WTC11 (cell line): ENCODE measurements at regions not wholly inside any gene's neighbourhood (a gene's known extent, or its start where the extent isn't known, plus 50 kb on each side); places are given as distances from the start of the nearest gene placed in this dataset.

Source experiments
- ATAC-seq: fragments of 200-7000 bp; cut with Tn5 transposase; 2 replicates; pipeline ENCODE4 v1.10.0; 2021; ENCODE audit warnings: mild to moderate bottlenecking, moderate library complexity
- CTCF ChIA-PET: fragments of 300-600 bp; sonication (Branson Sonifier 250); formaldehyde crosslinking; loops from one replicate; lab custom pipeline; 2021; ENCODE audit warnings: antibody characterized with exemption; lab: Charles Lee
- POLR2A ChIA-PET: fragments of 350-600 bp; sonication (Branson Sonifier 250); formaldehyde crosslinking; loops from one replicate; lab custom pipeline; 2021; ENCODE audit warnings: antibody characterized with exemption; lab: Charles Lee
- DNase-seq: peaks from one replicate; pipeline ENCODE4 v3.0.0; 2021; ENCODE audit warnings: low spot score
- H3K27ac Mint-ChIP-seq: 2 replicates; pipeline ENCODE4 v1.8.0; 2021; ENCODE audit warnings: mixed read lengths
- H3K27me3 Mint-ChIP-seq: 2 replicates; pipeline ENCODE4 v1.8.0; 2021; ENCODE audit warnings: low read depth, mild to moderate bottlenecking, moderate library complexity, mixed read lengths
- H3K36me3 Mint-ChIP-seq: 2 replicates; pipeline ENCODE4 v1.8.0; 2021; ENCODE audit warnings: mixed read lengths
- H3K4me1 Mint-ChIP-seq: 2 replicates; pipeline ENCODE4 v1.8.0; 2022; ENCODE audit warnings: mixed read lengths
- H3K4me3 Mint-ChIP-seq: 2 replicates; pipeline ENCODE4 v1.8.0; 2021; ENCODE audit warnings: mild to moderate bottlenecking, moderate library complexity, mixed read lengths
- H3K9me3 Mint-ChIP-seq: 2 replicates; pipeline ENCODE4 v1.8.0; 2021; ENCODE audit warnings: mixed read lengths
- CREM ChIP-seq: sonication (generic); formaldehyde crosslinking; IDR thresholded peaks from 2 replicates; pipeline ENCODE4 v1.8.1; 2022; ENCODE audit warnings: mild to moderate bottlenecking, missing genetic modification reagents, moderate library complexity
- ELF4 ChIP-seq: sonication (generic); formaldehyde crosslinking; IDR thresholded peaks from 2 replicates; pipeline ENCODE4 v1.8.1; 2022; ENCODE audit warnings: low read depth, mild to moderate bottlenecking, moderate library complexity, missing genetic modification reagents
- FOXK1 ChIP-seq: sonication (generic); formaldehyde crosslinking; IDR thresholded peaks from 2 replicates; pipeline ENCODE4 v1.8.0; 2022; ENCODE audit warnings: mild to moderate bottlenecking, moderate library complexity, missing genetic modification reagents
- FOXP1 ChIP-seq: sonication (generic); formaldehyde crosslinking; IDR thresholded peaks from 2 replicates; pipeline ENCODE4 v1.8.0; 2022; ENCODE audit warnings: missing genetic modification reagents, mild to moderate bottlenecking, moderate library complexity, borderline replicate concordance
- FOXP4 ChIP-seq: sonication (generic); formaldehyde crosslinking; IDR thresholded peaks from 2 replicates; pipeline ENCODE4 v1.8.0; 2022; ENCODE audit warnings: mild to moderate bottlenecking, missing genetic modification reagents
- IRF1 ChIP-seq: sonication (generic); formaldehyde crosslinking; IDR thresholded peaks from 2 replicates; pipeline ENCODE4 v1.8.0; 2023; ENCODE audit warnings: missing genetic modification reagents
- KAT7 ChIP-seq: sonication (generic); formaldehyde crosslinking; IDR thresholded peaks from 2 replicates; pipeline ENCODE4 v1.8.1; 2023; ENCODE audit warnings: missing genetic modification reagents, mild to moderate bottlenecking, borderline replicate concordance
- MXD4 ChIP-seq: fragments of 250-450 bp; sonication (Bioruptor Pico); IDR thresholded peaks from 2 replicates; pipeline ENCODE4 v1.8.0; 2021; ENCODE audit warnings: mild to moderate bottlenecking, moderate library complexity, borderline replicate concordance
- NR2C2 ChIP-seq: sonication (generic); formaldehyde crosslinking; IDR thresholded peaks from 2 replicates; pipeline ENCODE4 v1.8.0; 2022; ENCODE audit warnings: mild to moderate bottlenecking, missing genetic modification reagents
- PRDM15 ChIP-seq: sonication (generic); formaldehyde crosslinking; IDR thresholded peaks from 2 replicates; pipeline ENCODE4 v1.8.0; 2022; ENCODE audit warnings: missing genetic modification reagents
- SP1 ChIP-seq: sonication (generic); formaldehyde crosslinking; conservative IDR thresholded peaks from 2 replicates; pipeline ENCODE4 v1.8.1; 2022; ENCODE audit warnings: missing genetic modification reagents
- TP53 ChIP-seq: sonication (generic); formaldehyde crosslinking; IDR thresholded peaks from 2 replicates; pipeline ENCODE4 v1.8.1; 2023; ENCODE audit warnings: mild to moderate bottlenecking, missing genetic modification reagents
- ZNF138 ChIP-seq: sonication (generic); formaldehyde crosslinking; conservative IDR thresholded peaks from 2 replicates; pipeline ENCODE4 v1.8.1; 2022; ENCODE audit warnings: mild to moderate bottlenecking, moderate library complexity, missing genetic modification reagents
- ZNF317 ChIP-seq: sonication (generic); formaldehyde crosslinking; IDR thresholded peaks from 2 replicates; pipeline ENCODE4 v1.8.1; 2023; ENCODE audit warnings: low read depth, mild to moderate bottlenecking, moderate library complexity, missing genetic modification reagents, borderline replicate concordance
- ZNF396 ChIP-seq: fragments of 250-450 bp; sonication (Bioruptor Pico); IDR thresholded peaks from 2 replicates; pipeline ENCODE4 v1.8.0; 2021; ENCODE audit warnings: mild to moderate bottlenecking, moderate library complexity, borderline replicate concordance
- ZNF671 ChIP-seq: fragments of 250-450 bp; sonication (Bioruptor Pico); IDR thresholded peaks from 2 replicates; pipeline ENCODE4 v1.8.0; 2021; ENCODE audit warnings: mild to moderate bottlenecking
- TF ChIP-seq, protein P1 (sequence below): sonication (generic); formaldehyde crosslinking; IDR thresholded peaks from 2 replicates; pipeline ENCODE4 v1.8.0; 2022; ENCODE audit warnings: mild to moderate bottlenecking, missing genetic modification reagents
- TF ChIP-seq, protein P2 (sequence below): sonication (generic); formaldehyde crosslinking; conservative IDR thresholded peaks from 2 replicates; pipeline ENCODE4 v1.8.1; 2023; ENCODE audit warnings: mild to moderate bottlenecking, low read depth, missing genetic modification reagents, moderate library complexity

GRCh38 chr7:36071605-36072004 lies 81.4 kb upstream of the EEPD1 start:
- Mint-ChIP-seq H3K27me3 (no peaks in the 10 kb centered on the region; the same call in 1 of the 2 replicates), H3K36me3 (no peaks in the 10 kb centered on the region)
- TF ChIP-seq SP1 (CRISPR knock-in tag), result no peak
- TF ChIP-seq IRF1 (CRISPR knock-in tag), result no peak
- TF ChIP-seq TP53 (CRISPR knock-in tag), result no peak
- no peak for TF ChIP-seq CREM
- no peak for TF ChIP-seq FOXP1
- TF ChIP-seq ZNF138 (CRISPR knock-in tag), result no peak
- TF ChIP-seq, protein P1, sequence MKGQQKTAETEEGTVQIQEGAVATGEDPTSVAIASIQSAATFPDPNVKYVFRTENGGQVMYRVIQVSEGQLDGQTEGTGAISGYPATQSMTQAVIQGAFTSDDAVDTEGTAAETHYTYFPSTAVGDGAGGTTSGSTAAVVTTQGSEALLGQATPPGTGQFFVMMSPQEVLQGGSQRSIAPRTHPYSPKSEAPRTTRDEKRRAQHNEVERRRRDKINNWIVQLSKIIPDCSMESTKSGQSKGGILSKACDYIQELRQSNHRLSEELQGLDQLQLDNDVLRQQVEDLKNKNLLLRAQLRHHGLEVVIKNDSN, result no peak
- no peak for TF ChIP-seq KAT7 (CRISPR knock-in tag)
- TF ChIP-seq NR2C2 (CRISPR knock-in tag), result no peak
- no peak for TF ChIP-seq PRDM15 (CRISPR knock-in tag)
- no peak for TF ChIP-seq ZNF317 (CRISPR knock-in tag)
- TF ChIP-seq, protein P2, sequence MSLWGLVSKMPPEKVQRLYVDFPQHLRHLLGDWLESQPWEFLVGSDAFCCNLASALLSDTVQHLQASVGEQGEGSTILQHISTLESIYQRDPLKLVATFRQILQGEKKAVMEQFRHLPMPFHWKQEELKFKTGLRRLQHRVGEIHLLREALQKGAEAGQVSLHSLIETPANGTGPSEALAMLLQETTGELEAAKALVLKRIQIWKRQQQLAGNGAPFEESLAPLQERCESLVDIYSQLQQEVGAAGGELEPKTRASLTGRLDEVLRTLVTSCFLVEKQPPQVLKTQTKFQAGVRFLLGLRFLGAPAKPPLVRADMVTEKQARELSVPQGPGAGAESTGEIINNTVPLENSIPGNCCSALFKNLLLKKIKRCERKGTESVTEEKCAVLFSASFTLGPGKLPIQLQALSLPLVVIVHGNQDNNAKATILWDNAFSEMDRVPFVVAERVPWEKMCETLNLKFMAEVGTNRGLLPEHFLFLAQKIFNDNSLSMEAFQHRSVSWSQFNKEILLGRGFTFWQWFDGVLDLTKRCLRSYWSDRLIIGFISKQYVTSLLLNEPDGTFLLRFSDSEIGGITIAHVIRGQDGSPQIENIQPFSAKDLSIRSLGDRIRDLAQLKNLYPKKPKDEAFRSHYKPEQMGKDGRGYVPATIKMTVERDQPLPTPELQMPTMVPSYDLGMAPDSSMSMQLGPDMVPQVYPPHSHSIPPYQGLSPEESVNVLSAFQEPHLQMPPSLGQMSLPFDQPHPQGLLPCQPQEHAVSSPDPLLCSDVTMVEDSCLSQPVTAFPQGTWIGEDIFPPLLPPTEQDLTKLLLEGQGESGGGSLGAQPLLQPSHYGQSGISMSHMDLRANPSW (CRISPR knock-in tag), result no peak
- TF ChIP-seq FOXP4 (CRISPR knock-in tag), result no peak
- TF ChIP-seq ELF4, result no peak
- no peak for TF ChIP-seq MXD4 (CRISPR knock-in tag)
- no peak for TF ChIP-seq ZNF671 (CRISPR knock-in tag)
- TF ChIP-seq FOXK1 (CRISPR knock-in tag), result no peak
- TF ChIP-seq ZNF396 (CRISPR knock-in tag), result no peak
- TF ChIP-seq, all 79 proteins: peak for 0
- CTCF ChIA-PET, result no interaction called here
- POLR2A ChIA-PET, result no interaction called here
- no peak overlapping the region for H3K4me3 Mint-ChIP-seq
- H3K4me1 Mint-ChIP-seq, result peaks cover 13% of the 10 kb centered on the region
- H3K27ac Mint-ChIP-seq, result no peak overlapping the region
- DNase-seq (no peak), ATAC-seq (no peak)
- H3K9me3 Mint-ChIP-seq, result peaks cover 11% of the 10 kb centered on the region
